CD4-positive, alpha-beta T cell treated with Interleukin-21 for 1 hour (primary cell): ENCODE measurements at regions not wholly inside any gene's neighbourhood (a gene's known extent, or its start where the extent isn't known, plus 50 kb on each side); places are given as distances from the start of the nearest gene placed in this dataset.

Experiments
- DNase-seq: peaks from one replicate; pipeline ENCODE4 v3.0.0-alpha.2; 2020

- DNase-seq = peak; percentile 20
Measured at GRCh38 chr12:100741084-100741711, 53.4 kb upstream of the ANO4 start.

GRCh38 chr12:100743060-100743459 lies 51.5 kb upstream of the ANO4 start:
- no peak for DNase-seq
